ENCODE measurements at regions not wholly inside any gene's neighbourhood (a gene's known extent, or its start where the extent isn't known, plus 50 kb on each side); places are given as distances from the start of the nearest gene placed in this dataset.

GRCh38 chr5:164002628-164003027 lies 497.2 kb downstream of the MAT2B start:
- in situ Hi-C loops (cut with MboI; ENCODE audit: low sequenced_read_pairs), result no loop called here

- in situ Hi-C loops (cut with MboI; ENCODE audit: low sequenced_read_pairs), result no loop called here
Observed at GRCh38 chr5:164005071-164005470, 499.7 kb downstream of the MAT2B start.

GRCh38 chr5:164007064-164007463 lies 501.6 kb downstream of the MAT2B start:
- in situ Hi-C loops (cut with MboI; ENCODE audit: low sequenced_read_pairs), result no loop called here

GRCh38 chr5:164009621-164010020 lies 504.2 kb downstream of the MAT2B start:
- in situ Hi-C loops (cut with MboI; ENCODE audit: low sequenced_read_pairs), result no loop called here

- in situ Hi-C loops (cut with MboI; ENCODE audit: low sequenced_read_pairs), result no loop called here
Observed at GRCh38 chr5:164010900-164011299, 505.5 kb downstream of the MAT2B start.

- in situ Hi-C loops (cut with MboI; ENCODE audit: low sequenced_read_pairs), result no loop called here
Observed at GRCh38 chr5:164012371-164012770, 507.0 kb downstream of the MAT2B start.

GRCh38 chr5:164013077-164013670 lies 507.8 kb downstream of the MAT2B start:
- in situ Hi-C loops (cut with MboI; ENCODE audit: low sequenced_read_pairs), result no loop called here

GRCh38 chr5:164020116-164020515 lies 514.7 kb downstream of the MAT2B start:
- in situ Hi-C loops (cut with MboI; ENCODE audit: low sequenced_read_pairs), result no loop called here

- in situ Hi-C loops (cut with MboI; ENCODE audit: low sequenced_read_pairs), result no loop called here
Observed at GRCh38 chr5:164027738-164028137, 522.3 kb downstream of the MAT2B start.

GRCh38 chr5:164038128-164038783 lies 532.8 kb downstream of the MAT2B start:
- in situ Hi-C loops (cut with MboI; ENCODE audit: low sequenced_read_pairs), result no loop called here

- in situ Hi-C loops (cut with MboI; ENCODE audit: low sequenced_read_pairs), result no loop called here
Observed at GRCh38 chr5:164041105-164041504, 535.7 kb downstream of the MAT2B start.

GRCh38 chr5:164048359-164048926 lies 543.0 kb downstream of the MAT2B start:
- in situ Hi-C loops (cut with MboI; ENCODE audit: low sequenced_read_pairs), result no loop called here

GRCh38 chr5:164051745-164052144 lies 546.3 kb downstream of the MAT2B start:
- in situ Hi-C loops (cut with MboI; ENCODE audit: low sequenced_read_pairs), result no loop called here

- in situ Hi-C loops (cut with MboI; ENCODE audit: low sequenced_read_pairs), result no loop called here
Observed at GRCh38 chr5:164052536-164053093, 547.2 kb downstream of the MAT2B start.

- in situ Hi-C loops (cut with MboI; ENCODE audit: low sequenced_read_pairs), result no loop called here
Observed at GRCh38 chr5:164053123-164053522, 547.7 kb downstream of the MAT2B start.

- in situ Hi-C loops (cut with MboI; ENCODE audit: low sequenced_read_pairs), result no loop called here
Observed at GRCh38 chr5:164054461-164054860, 549.0 kb downstream of the MAT2B start.

GRCh38 chr5:164057121-164057520 lies 551.7 kb downstream of the MAT2B start:
- in situ Hi-C loops (cut with MboI; ENCODE audit: low sequenced_read_pairs), result no loop called here

GRCh38 chr5:164058621-164059020 lies 553.2 kb downstream of the MAT2B start:
- in situ Hi-C loops (cut with MboI; ENCODE audit: low sequenced_read_pairs), result no loop called here

GRCh38 chr5:164059471-164059870 lies 554.1 kb downstream of the MAT2B start:
- in situ Hi-C loops (cut with MboI; ENCODE audit: low sequenced_read_pairs), result no loop called here

GRCh38 chr5:164060786-164061355 lies 555.5 kb downstream of the MAT2B start:
- in situ Hi-C loops (cut with MboI; ENCODE audit: low sequenced_read_pairs), result no loop called here

- in situ Hi-C loops (cut with MboI; ENCODE audit: low sequenced_read_pairs), result no loop called here
Observed at GRCh38 chr5:164062304-164062703, 556.9 kb downstream of the MAT2B start.

- in situ Hi-C loops (cut with MboI; ENCODE audit: low sequenced_read_pairs), result no loop called here
Observed at GRCh38 chr5:164065266-164065665, 559.8 kb downstream of the MAT2B start.
